ENCODE measurements at regions not wholly inside any gene's neighbourhood (a gene's known extent, or its start where the extent isn't known, plus 50 kb on each side); places are given as distances from the start of the nearest gene placed in this dataset.

DNA sequence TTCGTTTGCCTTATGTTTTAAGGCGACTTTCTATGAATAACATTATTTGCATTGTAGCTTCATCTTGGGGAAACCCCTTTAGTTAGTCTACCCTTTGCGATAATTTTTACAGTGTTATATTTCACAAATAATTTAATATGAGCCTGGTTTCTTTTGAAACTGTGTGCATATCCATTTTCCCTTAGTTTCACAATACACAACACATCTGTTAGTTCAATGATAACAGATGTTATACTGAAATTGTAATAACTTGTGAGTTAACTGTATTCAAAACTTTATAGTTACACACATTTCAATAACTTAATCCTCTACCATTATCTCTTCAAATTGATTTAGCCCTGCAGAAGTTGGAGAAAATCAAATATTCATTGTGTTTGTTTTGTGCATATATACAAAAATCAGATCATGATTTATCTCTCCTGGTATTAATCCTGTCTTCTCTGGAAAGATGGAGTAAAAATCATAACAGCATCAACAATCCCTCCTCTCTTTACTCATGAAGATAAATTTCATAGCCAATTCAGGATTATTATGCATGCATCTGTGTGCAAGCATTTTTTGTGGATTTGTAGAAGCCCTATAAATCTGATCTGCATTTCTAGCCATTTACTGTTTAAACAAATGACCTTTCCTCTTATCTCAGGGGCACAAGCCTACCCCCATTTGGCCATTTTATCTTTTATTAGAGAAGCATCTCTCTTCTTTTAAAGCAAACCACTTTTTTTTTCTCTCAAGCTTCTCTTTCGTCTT lies 304.0 kb downstream of the VPS13C start:
- TF ChIP-seq MYC (IDR thresholded peaks at IDR 0.05; ENCODE audit: low read depth, low read length) (no peak), POLR2A (IDR thresholded peaks at IDR 0.05; ENCODE audit: low read depth, low read length) (no peak), POLR2AphosphoS5 (IDR thresholded peaks at IDR 0.05; ENCODE audit: insufficient read depth, low read depth, low read length) (no peak), EZH2 (IDR thresholded peaks at IDR 0.05; ENCODE audit: borderline replicate concordance, low read depth, low read length, severe bottlenecking) (no peak), FOS (IDR thresholded peaks at IDR 0.05; ENCODE audit: borderline replicate concordance, insufficient read depth, low read length) (no peak), GATA2 (IDR thresholded peaks at IDR 0.05; ENCODE audit: insufficient read depth, insufficient read length, low read depth, low read length) (no peak)
- TF ChIP-seq, protein P1, sequence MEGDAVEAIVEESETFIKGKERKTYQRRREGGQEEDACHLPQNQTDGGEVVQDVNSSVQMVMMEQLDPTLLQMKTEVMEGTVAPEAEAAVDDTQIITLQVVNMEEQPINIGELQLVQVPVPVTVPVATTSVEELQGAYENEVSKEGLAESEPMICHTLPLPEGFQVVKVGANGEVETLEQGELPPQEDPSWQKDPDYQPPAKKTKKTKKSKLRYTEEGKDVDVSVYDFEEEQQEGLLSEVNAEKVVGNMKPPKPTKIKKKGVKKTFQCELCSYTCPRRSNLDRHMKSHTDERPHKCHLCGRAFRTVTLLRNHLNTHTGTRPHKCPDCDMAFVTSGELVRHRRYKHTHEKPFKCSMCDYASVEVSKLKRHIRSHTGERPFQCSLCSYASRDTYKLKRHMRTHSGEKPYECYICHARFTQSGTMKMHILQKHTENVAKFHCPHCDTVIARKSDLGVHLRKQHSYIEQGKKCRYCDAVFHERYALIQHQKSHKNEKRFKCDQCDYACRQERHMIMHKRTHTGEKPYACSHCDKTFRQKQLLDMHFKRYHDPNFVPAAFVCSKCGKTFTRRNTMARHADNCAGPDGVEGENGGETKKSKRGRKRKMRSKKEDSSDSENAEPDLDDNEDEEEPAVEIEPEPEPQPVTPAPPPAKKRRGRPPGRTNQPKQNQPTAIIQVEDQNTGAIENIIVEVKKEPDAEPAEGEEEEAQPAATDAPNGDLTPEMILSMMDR (IDR thresholded peaks at IDR 0.05; ENCODE audit: extremely low read depth in 1 of 2, insufficient read depth in 1 of 2, low read depth in 1 of 2, low read length in 2 of 2) = no peak
- CTCF ChIA-PET = no interaction called here
- intact Hi-C loops (cut with micrococcal nuclease) = no loop called here
- Histone ChIP-seq H3K79me2 (ENCODE audit: control insufficient read depth, insufficient read depth, low read length) (no peaks in the 10 kb centered on the region), H3K27ac (ENCODE audit: insufficient read depth, low read depth, low read length) (no peak overlapping the region), H2AFZ (ENCODE audit: low read depth, low read length) (no peak overlapping the region), H3K9me1 (replicated peaks; ENCODE audit: control insufficient read depth, extremely low read depth, insufficient read depth, low read length) (no peaks in the 10 kb centered on the region), H3K4me1 (ENCODE audit: control insufficient read depth, extremely low read depth, insufficient read depth, low read length) (no peaks in the 10 kb centered on the region), H3K9ac (replicated peaks; ENCODE audit: extremely low read depth, insufficient read depth, low read length) (no peak overlapping the region), H4K20me1 (replicated peaks; ENCODE audit: control insufficient read depth, extremely low read depth, insufficient read depth, low read length) (no peaks in the 10 kb centered on the region), H3K4me2 (ENCODE audit: insufficient read depth, low read length) (no peak overlapping the region), H3K4me3 (replicated peaks in 1 of 3; ENCODE audit: insufficient read depth in 1 of 3, low read depth in 1 of 3, low read length in 3 of 3) (no peak overlapping the region), H3K9me3 (replicated peaks; ENCODE audit: control insufficient read depth, insufficient read depth, low read length) (no peaks in the 10 kb centered on the region), H3K27me3 (ENCODE audit: control insufficient read depth in 2 of 2, insufficient read depth in 2 of 2, low read length in 2 of 2) (no peaks in the 10 kb centered on the region), H3K36me3 (ENCODE audit: control insufficient read depth in 2 of 2, extremely low read depth in 1 of 2, insufficient read depth in 2 of 2, low read length in 2 of 2) (no peaks in the 10 kb centered on the region)
- dilution Hi-C loops (cut with MboI; ENCODE audit: extremely low pct_ligation_motif_present, low sequenced_read_pairs) = no loop called here
- FAIRE-seq (no peak), DNase-seq (ENCODE audit: low read depth, low spot score) (no peak)
- BruUV-seq (replicated peaks) = no TSS peak
- POLR2A ChIA-PET = no interaction called here
